ENCODE measurements at regions not wholly inside any gene's neighbourhood (a gene's known extent, or its start where the extent isn't known, plus 50 kb on each side); places are given as distances from the start of the nearest gene placed in this dataset.

DNA sequence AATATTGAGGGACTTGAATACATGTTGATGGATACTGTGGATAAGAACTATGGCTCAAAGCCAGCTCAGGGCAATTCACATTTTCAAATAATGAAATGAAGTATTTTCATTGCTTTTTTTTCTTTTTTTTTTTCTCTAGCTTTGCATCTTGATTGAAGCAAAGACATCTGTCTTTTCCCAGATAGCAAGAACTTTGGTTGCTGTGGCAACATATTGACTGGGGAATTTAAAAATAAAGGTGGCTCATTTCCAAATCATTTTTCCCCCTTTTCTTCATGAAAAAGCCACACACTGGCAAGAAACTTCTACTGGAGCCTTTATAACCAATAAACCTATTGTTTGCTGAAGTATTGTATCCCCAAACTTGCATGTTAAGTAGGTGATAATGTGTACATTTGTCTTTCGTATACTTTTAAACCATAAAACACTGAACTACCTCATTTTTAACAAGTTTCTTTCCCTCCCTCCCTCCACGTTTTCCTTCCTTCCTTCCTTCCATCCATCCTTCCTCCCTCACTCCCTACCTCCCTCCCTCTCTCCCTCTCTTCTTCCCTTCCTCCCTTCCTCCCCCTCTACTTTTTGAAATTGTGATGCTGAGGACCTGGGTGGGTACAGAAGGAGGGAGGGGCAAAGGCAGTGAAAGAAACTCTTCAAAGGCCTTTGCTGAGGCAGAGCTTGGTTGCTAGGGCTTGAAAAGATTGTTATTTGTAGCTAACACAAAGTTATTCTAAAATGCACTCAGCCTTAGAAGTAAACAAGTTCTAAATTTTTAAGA, 343.5 kb upstream of the SPRY2 start:
- no peak overlapping the region for H2BK5ac ChIP-seq (ENCODE audit: low read depth, low read length, poor library complexity, severe bottlenecking)
- ATAC-seq (ENCODE audit: low read depth) (no peak), DNase-seq (no peak)
- CTCF ChIA-PET, result no interaction called here
- dilution Hi-C loops (cut with HindIII; ENCODE audit: low sequenced_read_pairs, unreplicated experiment), result no loop called here
- H2BK120ac ChIP-seq (ENCODE audit: low read depth, low read length), result no peak overlapping the region
- no peak overlapping the region for H3K4me3 ChIP-seq (ENCODE audit: insufficient read depth, low read depth, low read length)
- no peak overlapping the region for H3K18ac ChIP-seq (ENCODE audit: low read depth, low read length)
- in situ Hi-C loops (cut with MboI; ENCODE audit: low sequenced_read_pairs), result no loop called here
- peaks cover 7% of the 10 kb centered on the region for H3K9me3 ChIP-seq (ENCODE audit: control insufficient read depth, insufficient read depth, low read length)
- H3K79me1 ChIP-seq (ENCODE audit: low read depth in 1 of 2, low read length in 2 of 2), result no peaks in the 10 kb centered on the region
- no peaks in the 10 kb centered on the region for H3K27me3 ChIP-seq (ENCODE audit: control insufficient read depth, insufficient read depth, low read length)
- H4K20me1 ChIP-seq (ENCODE audit: insufficient read depth, low read length), result no peaks in the 10 kb centered on the region
- no peaks in the 10 kb centered on the region for H3K4me1 ChIP-seq (ENCODE audit: control insufficient read depth, insufficient read depth, low read length)
- no peak overlapping the region for H3K14ac ChIP-seq (replicated peaks; ENCODE audit: low read depth, low read length)
- H2AFZ ChIP-seq (replicated peaks; ENCODE audit: low read length, poor library complexity), result no peak overlapping the region
- no TSS peak for BruUV-seq (replicated peaks)
- no peak overlapping the region for H3K27ac ChIP-seq (ENCODE audit: insufficient read depth, low read length)
- H2BK20ac ChIP-seq (ENCODE audit: low read depth, low read length), result no peak overlapping the region
- TF ChIP-seq CEBPB (IDR thresholded peaks at IDR 0.05; ENCODE audit: low read depth, low read length), result no peak
- TF ChIP-seq, protein P1, sequence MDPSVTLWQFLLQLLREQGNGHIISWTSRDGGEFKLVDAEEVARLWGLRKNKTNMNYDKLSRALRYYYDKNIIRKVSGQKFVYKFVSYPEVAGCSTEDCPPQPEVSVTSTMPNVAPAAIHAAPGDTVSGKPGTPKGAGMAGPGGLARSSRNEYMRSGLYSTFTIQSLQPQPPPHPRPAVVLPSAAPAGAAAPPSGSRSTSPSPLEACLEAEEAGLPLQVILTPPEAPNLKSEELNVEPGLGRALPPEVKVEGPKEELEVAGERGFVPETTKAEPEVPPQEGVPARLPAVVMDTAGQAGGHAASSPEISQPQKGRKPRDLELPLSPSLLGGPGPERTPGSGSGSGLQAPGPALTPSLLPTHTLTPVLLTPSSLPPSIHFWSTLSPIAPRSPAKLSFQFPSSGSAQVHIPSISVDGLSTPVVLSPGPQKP (IDR thresholded peaks at IDR 0.05; ENCODE audit: borderline replicate concordance, low read depth, low read length), result no peak
- H3K9me1 ChIP-seq (ENCODE audit: insufficient read depth, low read length), result no peaks in the 10 kb centered on the region
- no peak overlapping the region for H2AK5ac ChIP-seq (ENCODE audit: low read depth, low read length)
- no peak overlapping the region for H4K8ac ChIP-seq (ENCODE audit: low read depth in 2 of 2, low read length in 2 of 2)
- WGBS, 2 experiments (ENCODE audit: extremely low coverage in 2 of 2, insufficient read length in 1 of 2), result 0 to 100% methylated on average over 1 of the region's 2 CpGs
- no peak overlapping the region for H3K4ac ChIP-seq (ENCODE audit: low read depth, low read length)
- no peak overlapping the region for H2AK9ac ChIP-seq (replicated peaks; ENCODE audit: low read depth, low read length, poor library complexity)
- H2BK15ac ChIP-seq (ENCODE audit: low read depth, low read length), result no peak overlapping the region
- no peaks in the 10 kb centered on the region for H3K36me3 ChIP-seq (ENCODE audit: control insufficient read depth, insufficient read depth, low read length)
- POLR2A ChIA-PET (ENCODE audit: unreplicated experiment), result no interaction called here
- no peak overlapping the region for H4K91ac ChIP-seq (ENCODE audit: insufficient read depth, low read depth, low read length)
- no peak overlapping the region for H3K9ac ChIP-seq (ENCODE audit: low read depth, low read length)
- H4K5ac ChIP-seq (ENCODE audit: low read depth, low read length), result no peak overlapping the region
- no peak overlapping the region for H3K56ac ChIP-seq (ENCODE audit: extremely low read depth, insufficient read depth, low read length)
- H3K23ac ChIP-seq (ENCODE audit: low read depth, low read length), result no peak overlapping the region
- intact Hi-C loops (cut with micrococcal nuclease), result no loop called here
- no peak overlapping the region for H3K4me2 ChIP-seq (ENCODE audit: low read depth, low read length)

All from IMR-90 (cell line).